GM20000 (cell line): ENCODE measurements at regions not wholly inside any gene's neighbourhood (a gene's known extent, or its start where the extent isn't known, plus 50 kb on each side); places are given as distances from the start of the nearest gene placed in this dataset.

Experiments used
- DNase-seq: peaks from one replicate; pipeline ENCODE4 v3.0.0; 2012; ENCODE audit warnings: low spot score
- CTCF ChIP-seq: IDR thresholded peaks from 2 replicates; pipeline ENCODE4 v1.5.1; 2012; ENCODE audit warnings: mild to moderate bottlenecking, control low read depth; ENCODE audit errors: extremely low read depth, missing control alignments

GRCh38 chr6:93779086-93779841, 359.9 kb upstream of the EPHA7 start:
- no peak for TF ChIP-seq CTCF
- no peak for DNase-seq

GRCh38 chr6:93759190-93759589, 339.8 kb upstream of the EPHA7 start:
- DNase-seq = no peak
- TF ChIP-seq CTCF = no peak

- TF ChIP-seq CTCF = no peak
- no peak for DNase-seq
These were observed 332.6 kb upstream of the EPHA7 start for GRCh38 chr6:93751969-93752368.

- TF ChIP-seq CTCF = no peak
- no peak for DNase-seq
These were observed 330.6 kb upstream of the EPHA7 start for GRCh38 chr6:93749930-93750329.

GRCh38 chr6:93749191-93749590, 329.8 kb upstream of the EPHA7 start:
- TF ChIP-seq CTCF = no peak
- DNase-seq = no peak

GRCh38 chr6:93746892-93747291, 327.5 kb upstream of the EPHA7 start:
- TF ChIP-seq CTCF = no peak
- DNase-seq = no peak

- no peak for TF ChIP-seq CTCF
- DNase-seq = no peak
These were observed 325.9 kb upstream of the EPHA7 start for GRCh38 chr6:93745306-93745705.
